ENCODE measurements at regions not wholly inside any gene's neighbourhood (a gene's known extent, or its start where the extent isn't known, plus 50 kb on each side); places are given as distances from the start of the nearest gene placed in this dataset.

- no peak for DNase-seq
These were observed 155.6 kb upstream of the HS6ST1 start for GRCh38 chr2:128474036-128474955.

DNA sequence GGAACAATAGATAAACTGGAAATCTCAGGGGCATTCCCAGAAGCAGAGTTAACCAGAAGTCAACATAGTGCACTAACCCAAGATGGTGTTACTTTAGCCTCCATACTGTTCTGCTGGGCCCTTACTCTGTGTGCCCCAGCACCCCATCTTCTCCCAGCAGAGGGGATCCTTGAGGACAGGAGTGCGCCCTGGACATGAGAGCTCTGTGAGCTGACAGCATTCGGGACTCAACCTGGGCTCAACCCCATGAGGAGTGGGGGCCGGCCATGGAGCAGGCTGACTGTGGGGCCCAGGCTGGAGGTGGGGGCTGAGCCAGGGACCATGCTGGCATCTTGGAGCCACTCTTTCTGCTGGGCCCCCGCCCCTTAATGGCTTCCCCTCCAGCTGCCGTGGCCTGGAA, 156.3 kb upstream of the HS6ST1 start:
- no peak for DNase-seq

- no peak for DNase-seq
These were observed 157.0 kb upstream of the HS6ST1 start for GRCh38 chr2:128475427-128476211.

DNA sequence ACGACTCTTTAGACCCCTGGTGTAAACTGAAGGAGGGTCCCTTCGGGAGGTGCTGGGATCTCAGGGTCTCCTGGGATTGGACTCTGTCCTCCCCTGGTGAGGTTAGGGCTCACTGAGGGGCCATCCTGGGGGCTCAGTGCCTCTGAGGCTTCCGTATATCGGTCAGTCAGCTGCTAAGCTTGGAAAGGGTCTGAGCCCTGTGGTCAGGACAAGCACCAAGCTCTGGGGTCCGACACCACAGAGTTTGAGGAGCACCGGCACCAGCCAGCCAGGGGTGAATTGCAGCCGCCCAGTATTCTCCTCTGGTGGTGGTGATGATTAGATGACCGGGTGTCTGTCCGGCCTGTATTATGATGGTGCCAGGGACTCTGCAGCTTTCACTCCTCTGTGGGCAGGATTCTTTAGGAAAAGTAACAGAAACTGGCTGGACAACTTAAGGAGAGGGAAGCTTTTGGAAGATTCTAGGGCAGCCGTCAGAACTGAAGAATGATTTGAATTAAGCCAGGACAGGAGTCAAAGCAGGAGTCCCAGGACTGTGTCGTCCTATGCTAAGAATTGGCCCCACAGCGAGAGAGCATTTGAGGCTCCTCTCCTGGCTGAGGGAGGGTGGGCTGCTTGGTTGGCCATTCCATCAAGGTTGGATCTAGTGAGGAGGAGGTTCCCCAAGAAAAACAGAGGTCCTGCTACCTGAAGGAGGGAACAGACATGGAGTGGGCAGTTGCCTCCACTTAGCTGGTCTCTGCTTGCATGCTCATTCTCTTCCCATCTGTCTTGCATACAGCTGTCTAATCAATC, 158.6 kb upstream of the HS6ST1 start:
- DNase-seq: no peak

DNA sequence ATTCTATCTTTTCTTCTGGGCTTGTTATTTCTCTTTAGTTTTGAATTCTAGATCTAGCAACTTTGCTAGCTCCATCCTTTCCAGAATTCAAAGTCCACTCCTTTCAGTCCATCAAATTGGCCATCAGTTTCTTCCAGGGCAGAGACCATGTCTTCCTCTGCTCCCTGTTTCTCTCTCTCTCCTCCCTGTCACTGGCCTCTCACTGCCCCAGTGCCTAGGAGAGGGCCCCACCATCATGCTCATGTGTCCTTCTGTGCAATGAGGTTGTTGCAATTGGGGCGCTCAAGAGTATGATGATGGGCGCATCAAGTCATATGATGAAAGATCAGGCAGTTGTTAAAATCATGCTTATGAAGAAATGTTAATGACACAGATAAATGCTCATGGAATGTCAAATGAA, 159.2 kb upstream of the HS6ST1 start:
- DNase-seq: no peak

DNA sequence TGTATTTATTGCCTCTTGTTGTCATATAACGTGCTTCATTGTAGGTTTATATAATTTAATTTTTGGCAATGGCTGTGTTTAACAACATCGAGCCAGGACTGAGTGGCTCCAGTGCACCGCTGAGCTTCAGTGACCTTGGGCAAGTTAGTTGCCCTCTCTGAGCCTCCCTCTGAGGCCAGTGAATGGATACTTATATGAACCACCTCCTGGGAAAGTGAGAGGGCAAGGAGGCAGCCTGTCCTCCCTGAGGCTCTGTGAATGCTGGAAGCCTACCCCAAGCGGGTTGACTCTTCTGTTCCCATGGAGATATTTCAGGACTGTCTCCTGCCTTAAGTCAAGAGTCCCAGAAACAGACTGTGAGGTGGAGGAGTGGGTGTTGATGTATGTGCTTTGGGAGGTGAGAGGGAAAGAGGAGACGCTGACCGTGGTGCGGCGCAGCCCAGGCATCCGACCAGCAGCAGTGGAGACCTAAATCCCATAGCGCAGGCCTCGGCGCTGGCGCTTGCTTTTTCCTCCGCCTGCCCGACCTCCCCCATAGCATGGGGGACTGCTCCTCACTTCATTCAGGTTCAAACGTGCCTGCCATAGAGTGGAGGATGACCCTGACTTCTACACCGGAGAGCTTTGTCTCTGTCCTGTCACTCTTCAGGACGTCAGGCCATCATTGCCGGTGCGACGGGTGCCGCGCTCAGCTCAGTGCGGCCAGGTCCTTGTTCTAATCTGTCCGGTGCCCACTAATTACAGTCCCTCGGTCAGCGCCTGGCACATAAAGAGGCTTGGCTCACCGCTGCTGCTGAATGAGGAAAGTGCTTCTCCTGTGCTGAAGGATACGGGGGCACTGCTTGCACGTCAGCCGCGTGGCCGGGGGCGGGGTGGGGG, 167.3 kb upstream of the HS6ST1 start:
- DNase-seq: no peak

DNA sequence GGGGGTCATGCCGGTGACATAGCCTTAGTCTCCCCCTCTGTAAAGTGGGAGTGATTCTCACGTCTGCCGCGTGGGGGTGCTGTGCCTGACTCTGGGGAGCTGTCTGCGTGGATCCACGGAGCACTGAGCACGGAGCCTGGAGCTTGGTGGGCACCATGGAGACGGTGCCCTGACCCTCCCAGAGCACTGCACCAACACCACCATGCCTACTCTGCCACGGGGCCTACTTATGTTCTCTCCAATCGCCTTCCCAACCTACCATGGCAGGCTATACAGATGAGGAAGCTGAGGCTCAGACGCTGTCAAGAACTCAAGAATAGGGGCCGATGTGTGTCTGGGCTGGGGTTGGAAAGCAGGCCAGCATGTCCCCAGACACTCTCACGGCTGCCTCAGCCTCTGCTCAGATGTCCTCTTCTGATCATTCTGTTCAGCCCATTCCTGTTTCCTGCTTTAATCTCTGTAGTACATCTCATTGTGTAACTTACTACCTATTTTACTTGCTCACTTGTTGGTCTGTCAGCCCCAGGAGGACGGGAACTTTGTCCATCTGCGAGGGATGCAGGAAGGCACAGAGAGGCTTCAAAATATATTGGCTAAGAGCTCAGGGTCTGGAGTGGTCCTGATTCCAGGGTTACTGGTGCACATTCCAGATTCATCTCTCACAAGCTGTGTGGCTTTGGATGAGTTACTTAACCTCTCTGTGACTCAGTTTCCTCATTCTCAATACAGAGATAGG, 168.1 kb upstream of the HS6ST1 start:
- no peak for DNase-seq

DNA sequence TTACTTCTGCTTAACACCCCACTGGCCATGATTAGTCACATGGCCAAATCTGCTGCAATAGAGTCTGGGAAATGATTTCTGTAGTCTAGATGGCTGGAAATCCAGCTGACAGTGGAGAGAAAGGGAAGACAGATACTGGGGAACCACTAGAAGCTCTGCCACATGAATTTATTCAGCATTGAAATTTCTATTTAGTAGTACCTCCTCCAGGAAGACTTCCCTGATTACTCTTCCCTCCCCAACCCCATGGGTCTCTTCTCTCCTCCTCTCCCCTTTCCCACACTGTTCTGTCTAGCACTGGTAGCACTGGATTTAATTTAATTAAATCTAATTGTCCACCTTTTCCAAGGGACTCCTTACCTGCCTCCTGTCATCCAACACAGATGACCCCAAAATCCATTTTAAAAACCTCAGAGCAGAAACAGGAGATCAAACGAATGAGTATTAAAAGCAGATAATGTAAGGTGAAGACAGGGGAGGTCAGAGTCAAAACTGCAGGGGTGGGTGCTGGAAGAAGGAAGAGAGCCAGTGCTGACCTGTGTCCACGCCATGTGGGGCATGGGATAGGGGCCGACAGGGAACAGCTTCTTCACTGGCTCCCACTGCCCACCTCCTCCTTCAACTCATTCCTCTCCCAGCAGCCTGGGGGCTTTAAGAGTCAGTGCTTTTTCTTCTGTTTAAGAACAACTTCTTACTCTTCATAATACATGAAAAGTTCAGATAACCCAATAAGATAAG, 169.2 kb upstream of the HS6ST1 start:
- no peak for DNase-seq

DNA sequence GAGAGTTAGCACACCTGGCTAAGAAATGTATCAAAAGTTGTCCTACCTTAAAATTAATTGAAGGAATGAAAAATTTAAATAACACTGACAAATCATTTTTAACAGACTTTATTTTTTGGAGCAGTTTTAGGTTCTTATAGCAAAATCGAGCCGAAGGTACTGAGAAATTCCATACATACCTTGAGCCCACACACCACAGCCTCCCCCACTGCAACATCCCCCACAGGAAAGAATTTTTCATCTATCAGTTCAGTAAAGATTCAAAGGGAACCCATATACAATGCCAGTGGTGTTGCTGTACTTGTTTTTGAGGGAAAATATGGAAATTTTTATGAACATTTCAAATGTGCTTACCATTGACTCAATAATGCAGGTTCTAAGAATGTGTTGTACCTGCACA, 169.8 kb upstream of the HS6ST1 start:
- no peak for DNase-seq

DNA sequence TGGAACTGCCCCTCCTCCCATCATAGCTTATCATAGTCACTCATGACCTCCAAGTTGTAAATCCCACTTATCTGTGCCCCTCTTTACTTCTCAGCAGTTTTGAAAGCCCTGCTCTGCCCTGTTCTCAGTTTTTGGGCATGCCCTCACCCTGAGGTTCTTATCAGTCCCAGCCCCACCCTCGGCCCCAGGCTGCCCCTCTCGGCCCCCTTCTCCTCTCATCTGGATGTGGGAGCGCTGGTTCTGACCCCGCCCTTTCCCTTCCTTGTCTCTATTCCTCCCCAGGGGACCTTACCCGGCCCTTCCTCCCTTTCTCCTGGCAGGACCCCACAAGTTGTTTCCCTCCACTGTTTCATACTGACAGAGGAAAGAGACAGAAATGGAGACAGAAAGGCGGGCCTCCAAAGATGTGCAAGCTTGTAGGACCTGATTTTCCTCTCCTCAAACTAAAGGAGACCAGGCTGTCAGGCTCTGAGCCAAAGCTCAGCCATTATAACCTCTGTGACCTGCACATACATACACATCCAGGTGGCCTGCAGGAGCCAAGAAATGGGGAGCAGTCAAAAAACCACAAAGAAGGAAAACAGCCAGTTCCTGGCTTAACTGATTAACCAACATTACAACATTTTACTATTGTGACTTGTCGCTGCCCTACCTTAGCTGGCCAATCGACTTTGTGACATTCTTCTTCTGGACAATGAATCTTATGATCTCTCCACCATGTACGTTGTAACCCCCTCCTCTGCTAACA, 171.0 kb upstream of the HS6ST1 start:
- no peak for DNase-seq

- DNase-seq: no peak
These were observed 171.7 kb upstream of the HS6ST1 start for GRCh38 chr2:128490321-128490720.

GRCh38 chr2:128490881-128491691, 172.4 kb upstream of the HS6ST1 start:
- DNase-seq: no peak

GRCh38 chr2:128491692-128492244, 173.1 kb upstream of the HS6ST1 start:
- no peak for DNase-seq

DNA sequence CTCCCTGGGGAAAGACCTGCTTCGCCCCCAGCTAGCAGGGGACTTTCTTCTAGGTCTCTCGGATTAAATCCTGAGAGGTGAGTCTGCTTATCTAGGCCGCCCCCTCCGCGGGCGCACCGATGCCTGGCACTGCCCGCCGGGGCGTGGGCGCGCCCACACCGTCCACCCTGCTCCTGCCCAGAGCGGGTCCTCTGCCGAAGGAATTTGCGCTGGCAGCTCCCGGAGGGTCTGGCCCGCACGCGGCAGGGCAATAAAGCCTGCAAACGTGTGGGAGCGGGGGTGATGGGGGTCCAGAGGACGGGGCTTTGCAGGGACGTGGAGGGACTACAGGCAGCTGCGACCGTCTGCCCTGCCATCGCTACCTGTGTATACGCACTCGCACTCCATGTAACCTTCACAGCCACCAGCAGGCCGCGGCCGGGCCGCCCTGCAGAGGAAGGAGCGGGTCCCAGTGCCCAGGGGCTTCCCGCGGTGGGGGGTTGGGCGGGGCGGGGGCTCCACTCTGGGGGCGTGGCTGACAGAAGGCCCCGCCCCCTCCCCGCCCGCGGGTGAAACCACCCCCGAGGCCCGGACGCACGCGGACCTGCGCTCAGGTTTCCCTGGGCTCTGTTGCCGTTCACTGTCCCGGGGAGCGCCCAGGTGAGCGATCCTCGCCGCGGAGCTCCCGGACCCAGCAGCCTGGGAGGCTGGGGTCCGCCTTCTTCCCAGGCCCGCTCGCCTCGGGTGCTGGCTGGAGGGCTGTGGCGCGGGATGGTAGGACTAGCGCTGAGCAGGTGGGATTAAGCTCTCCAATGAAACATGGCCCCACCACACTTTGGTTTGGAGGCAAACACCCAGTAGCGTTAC, 174.5 kb upstream of the HS6ST1 start:
- DNase-seq: no peak

DNA sequence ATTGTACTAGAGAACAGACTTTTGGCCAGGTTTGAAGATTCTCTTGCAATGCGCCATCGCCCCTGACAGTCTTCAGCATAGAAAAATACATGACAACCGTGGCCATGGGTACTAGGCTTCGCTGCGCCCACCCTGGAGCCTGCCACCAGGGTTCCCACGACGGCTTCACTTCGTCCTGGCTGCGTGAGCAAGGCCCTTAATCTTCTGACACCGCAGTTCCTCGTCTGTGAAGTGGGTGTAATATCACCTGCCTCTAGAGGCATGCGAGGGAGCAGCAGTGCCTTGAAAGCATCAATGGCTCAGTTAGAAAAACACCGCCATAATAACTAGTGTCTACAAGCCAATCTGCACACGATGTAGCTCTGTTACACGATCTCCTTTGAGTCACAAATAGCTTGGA, 175.2 kb upstream of the HS6ST1 start:
- DNase-seq: no peak

DNA sequence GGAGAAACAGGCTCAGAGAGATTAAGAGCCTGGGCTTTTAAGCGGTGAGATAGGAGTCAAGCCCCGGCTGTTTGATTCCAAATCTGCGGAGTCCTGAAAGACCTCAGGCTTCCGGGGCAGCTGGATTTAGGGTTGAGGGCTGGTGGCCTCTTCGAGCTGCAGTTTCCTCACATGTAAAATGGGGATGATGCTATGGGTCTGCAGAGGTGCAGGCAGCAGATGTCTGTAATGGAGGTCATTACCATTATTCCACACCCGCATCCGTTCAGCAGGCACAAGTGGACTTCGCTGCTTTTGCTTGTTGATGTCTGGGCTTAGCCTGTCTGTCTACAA, 175.6 kb upstream of the HS6ST1 start:
- no peak for DNase-seq

DNA sequence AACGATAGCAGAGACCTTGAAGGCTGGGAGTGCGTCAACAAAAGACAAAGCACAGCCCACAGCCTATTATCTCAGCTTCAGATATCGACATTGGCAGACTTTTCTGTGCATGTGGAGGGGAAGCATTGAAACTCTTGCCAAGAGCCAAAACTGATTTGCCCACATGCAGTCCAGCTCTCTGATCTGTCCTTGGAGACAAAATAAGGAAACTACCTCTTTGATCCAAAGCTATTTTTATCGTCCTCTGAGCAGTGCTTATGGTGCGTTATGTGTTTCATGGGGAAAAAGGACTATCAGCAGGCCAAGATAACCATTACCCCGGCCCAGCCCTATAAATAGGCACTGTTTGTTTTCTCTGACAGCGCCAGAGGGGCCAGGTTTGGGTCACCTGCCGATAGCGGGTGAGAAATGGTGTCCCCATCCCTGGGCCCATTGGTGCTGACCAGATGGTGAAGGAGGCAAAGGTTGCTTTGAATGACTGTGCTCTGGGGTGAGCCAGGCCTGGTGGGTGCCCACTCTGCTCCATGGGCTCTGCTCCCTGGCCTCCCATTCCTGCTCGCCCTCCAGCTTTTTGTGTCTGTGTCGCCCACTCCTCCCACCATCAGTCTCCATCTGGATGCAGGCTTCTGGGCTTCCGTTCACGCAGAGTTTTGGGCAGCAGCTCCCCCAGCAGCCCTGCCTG, 176.1 kb upstream of the HS6ST1 start:
- DNase-seq: no peak
